NCI-H2081 (cell line): ENCODE measurements at regions not wholly inside any gene's neighbourhood (a gene's known extent, or its start where the extent isn't known, plus 50 kb on each side); places are given as distances from the start of the nearest gene placed in this dataset.
A peak's percentile ranks its signal among the peaks of the same experiment; 100 is the strongest.

Experiments used
- DNase-seq, 2 experiments: peaks; one replicate each; lab custom pipeline; 2025; lab: John Stamatoyannopoulos, UW

GRCh38 chr13:107743983-107744382, 471.4 kb downstream of the LIG4 start:
- DNase-seq, result no peak

- DNase-seq, result peak; percentile 19 to 50
Observed at GRCh38 chr13:107743526-107743925, 471.8 kb downstream of the LIG4 start.

- no peak for DNase-seq
Observed at GRCh38 chr13:107743100-107743499, 472.2 kb downstream of the LIG4 start.

- no peak for DNase-seq
Observed at GRCh38 chr13:107742544-107742943, 472.8 kb downstream of the LIG4 start.

- no peak for DNase-seq
Observed at GRCh38 chr13:107738004-107738403, 477.3 kb downstream of the LIG4 start.

- peak in 1 of 2 experiments; percentile 7 for DNase-seq
Observed at GRCh38 chr13:107736731-107737130, 478.6 kb downstream of the LIG4 start.

GRCh38 chr13:107736170-107736569, 479.2 kb downstream of the LIG4 start:
- DNase-seq, result no peak

- DNase-seq, result peak in 1 of 2 experiments; percentile 30
Observed at GRCh38 chr13:107734891-107735625, 480.3 kb downstream of the LIG4 start.

GRCh38 chr13:107733276-107733675, 482.1 kb downstream of the LIG4 start:
- no peak for DNase-seq

GRCh38 chr13:107730813-107731212, 484.5 kb downstream of the LIG4 start:
- no peak for DNase-seq

- DNase-seq, result peak; percentile 55 to 78
Observed at GRCh38 chr13:107721125-107721869, 494.0 kb downstream of the LIG4 start.

- DNase-seq, result no peak
Observed at GRCh38 chr13:107716741-107717140, 498.6 kb downstream of the LIG4 start.

GRCh38 chr13:107716241-107716640, 499.1 kb downstream of the LIG4 start:
- DNase-seq, result no peak

GRCh38 chr13:107715496-107715895, 499.8 kb downstream of the LIG4 start:
- no peak for DNase-seq

- peak; percentile 28 to 68 for DNase-seq
Observed at GRCh38 chr13:107713314-107713713, 502.0 kb downstream of the LIG4 start.

- peak; percentile 39 to 67 for DNase-seq
Observed at GRCh38 chr13:107712145-107712860, 503.0 kb downstream of the LIG4 start.

- no peak for DNase-seq
Observed at GRCh38 chr13:107690181-107690580, 525.2 kb downstream of the LIG4 start.

GRCh38 chr13:107685876-107686275, 529.5 kb downstream of the LIG4 start:
- no peak for DNase-seq

GRCh38 chr13:107681600-107681999, 533.7 kb downstream of the LIG4 start:
- DNase-seq, result no peak

GRCh38 chr13:107680115-107680514, 535.2 kb downstream of the LIG4 start:
- peak; percentile 13 to 61 for DNase-seq

GRCh38 chr13:107678075-107678689, 537.2 kb downstream of the LIG4 start:
- peak in 1 of 2 experiments; percentile 26 for DNase-seq

- no peak for DNase-seq
Observed at GRCh38 chr13:107675847-107676550, 539.3 kb downstream of the LIG4 start.
